ENCODE measurements at regions not wholly inside any gene's neighbourhood (a gene's known extent, or its start where the extent isn't known, plus 50 kb on each side); places are given as distances from the start of the nearest gene placed in this dataset.

- Histone ChIP-seq H2BK5ac (ENCODE audit: low read depth, low read length) (no peak overlapping the region), H4K20me1 (replicated peaks in 1 of 2; ENCODE audit: control insufficient read depth in 1 of 2, insufficient read depth in 2 of 2, low read length in 2 of 2) (no peaks in the 10 kb centered on the region), H3K9ac (replicated peaks in 1 of 4; ENCODE audit: extremely low read depth in 1 of 4, low read depth in 3 of 4, low read length in 3 of 4) (no peak overlapping the region), H4K91ac (replicated peaks; ENCODE audit: insufficient read length, low read length) (no peak overlapping the region), H4K5ac (ENCODE audit: insufficient read length, low read depth, low read length) (no peak overlapping the region), H3K27ac (ENCODE audit: low read depth, low read length) (no peak overlapping the region), H2BK120ac (replicated peaks; ENCODE audit: low read depth, low read length) (no peak overlapping the region), H2AFZ (ENCODE audit: low read length) (no peak overlapping the region), H3K4ac (replicated peaks; ENCODE audit: insufficient read length, low read depth, low read length) (no peak overlapping the region), H3K79me1 (ENCODE audit: low read depth, low read length) (no peaks in the 10 kb centered on the region), H4K8ac (ENCODE audit: extremely low read depth, insufficient read depth, low read length) (no peak overlapping the region), H3K4me2 (ENCODE audit: insufficient read depth in 1 of 2, low read depth in 2 of 2, low read length in 2 of 2) (no peak overlapping the region), H2BK20ac (ENCODE audit: low read length) (no peak overlapping the region), H2BK12ac (ENCODE audit: low read depth, low read length) (no peak overlapping the region), H3K27me3 (replicated peaks in 1 of 4; ENCODE audit: control insufficient read depth in 3 of 4, extremely low read depth in 1 of 4, insufficient read depth in 3 of 4, low read length in 3 of 4) (no peaks in the 10 kb centered on the region), H3K14ac (ENCODE audit: insufficient read length) (no peak overlapping the region), H3K9me3 (ENCODE audit: insufficient read depth in 2 of 2, low read depth in 1 of 2, low read length in 1 of 2) (peaks cover 5 to 7% of the 10 kb centered on the region in 2 experiments; a peak in 3 of 4 replicates), H3K23ac (ENCODE audit: insufficient read length) (no peak overlapping the region), H3K4me1 (replicated peaks in 1 of 4; ENCODE audit: control insufficient read depth in 3 of 4, insufficient read depth in 4 of 4, low read length in 3 of 4) (peaks cover 0 to 3% (median 2%) of the 10 kb centered on the region in 4 experiments; a peak in 3 of 7 replicates), H3K23me2 (ENCODE audit: low read depth, low read length) (no peaks in the 10 kb centered on the region), H3K56ac (replicated peaks; ENCODE audit: insufficient read length, low read depth, low read length) (no peak overlapping the region), H3K4me3 (ENCODE audit: extremely low read depth in 1 of 4, insufficient read depth in 2 of 4, low read depth in 3 of 4, low read length in 4 of 4) (no peak overlapping the region), H2BK15ac (ENCODE audit: low read length) (no peak overlapping the region), H3K18ac (ENCODE audit: extremely low read depth, low read length) (no peak overlapping the region), H2AK5ac (ENCODE audit: low read depth, low read length) (no peak overlapping the region), H3K79me2 (ENCODE audit: control insufficient read depth in 1 of 2, insufficient read depth in 2 of 2, low read length in 2 of 2) (no peaks in the 10 kb centered on the region), H3K36me3 (ENCODE audit: control insufficient read depth in 2 of 4, insufficient read depth in 4 of 4, low read length in 3 of 4) (0 out of 8 replicates have a peak, but pooled peaks cover 0 to 2% (median 0%) of the 10 kb centered on the region in 4 experiments)
- WGBS, 2 experiments (ENCODE audit: extremely low coverage in 1 of 2, insufficient coverage in 1 of 2, insufficient read length in 1 of 2, insufficient replicate concordance in 2 of 2, low coverage in 1 of 2, low lambda C conversion rate in 2 of 2, missing lambda C conversion rate in 1 of 2): 71% methylated on average over 8 of the region's 8 CpGs; no CpG with 5 or more reads in 1 of the 2 experiments
- POLR2A ChIA-PET (ENCODE audit: partially characterized antibody): no interaction called here
- no peak for FAIRE-seq
- DNase-seq (ENCODE audit: low read depth in 1 of 2, low spot score in 2 of 2): no peak
- peak; percentile 38 to 81 (median 62) for TF ChIP-seq CTCF (IDR thresholded peaks at IDR 0.05; ENCODE audit: control extremely low read depth in 1 of 3, insufficient read depth in 1 of 3, low read depth in 1 of 3, low read length in 3 of 3)
- TF ChIP-seq RAD21 (IDR thresholded peaks at IDR 0.05 in 1 of 2, conservative IDR thresholded peaks at IDR 0.05 in 1 of 2; ENCODE audit: low read depth in 2 of 2, low read length in 2 of 2): peak; percentile 59 to 72
- no peak for TF ChIP-seq SUZ12 (IDR thresholded peaks at IDR 0.05; ENCODE audit: low read length)
- CTCF ChIA-PET (ENCODE audit: partially characterized antibody): interaction anchor here (0.5 to 2.8 kb wide), 10 partner anchors 9 to 554 kb away, joined by 3 to 9 read pairs (median 4); no protein-coding TSS in a partner anchor
Observed at GRCh38 chr15:29364426-29365078, 94.9 kb upstream of the NSMCE3 start.

All from H1 (cell line).